Small intestine (tissue), 7 donors: ENCODE measurements at regions not wholly inside any gene's neighbourhood (a gene's known extent, or its start where the extent isn't known, plus 50 kb on each side); places are given as distances from the start of the nearest gene placed in this dataset.

Source experiments
- DNase-seq, 2 donors: peaks; one replicate each; pipeline versions ENCODE4 v3.0.0 to v3.0.0-alpha.2; 2013
- FAIRE-seq: peaks from 2 replicates; lab custom pipeline; 2012; peaks lifted over from hg19 to GRCh38; lab: Jason Lieb, UNC
- H3K27ac ChIP-seq, 3 donors: one replicate each; pipeline ENCODE4 v1.5.1; 2013; ENCODE audit warnings: low read length in 2 of 3, mild to moderate bottlenecking in 2 of 3, control low read depth in 1 of 3, inconsistent platforms in 1 of 3, low read depth in 1 of 3, moderate library complexity in 1 of 3
- H3K27me3 ChIP-seq, 3 donors: one replicate each; pipeline ENCODE4 v1.6.1; 2013; ENCODE audit warnings: low read length in 3 of 3, inconsistent platforms in 1 of 3; ENCODE audit not compliant: control insufficient read depth in 3 of 3, insufficient read depth in 3 of 3
- H3K36me3 ChIP-seq, 3 donors: one replicate each; pipeline ENCODE4 v1.6.1; 2013; ENCODE audit warnings: low read length in 3 of 3, inconsistent platforms in 1 of 3, low read depth in 1 of 3, mild to moderate bottlenecking in 1 of 3, moderate library complexity in 1 of 3; ENCODE audit not compliant: control insufficient read depth in 3 of 3, insufficient read depth in 2 of 3
- H3K4me1 ChIP-seq, 3 donors: one replicate each; pipeline ENCODE4 v1.6.1; 2013; ENCODE audit warnings: low read length in 2 of 3, inconsistent platforms in 1 of 3, low read depth in 1 of 3, mild to moderate bottlenecking in 1 of 3, moderate library complexity in 1 of 3; ENCODE audit not compliant: control insufficient read depth in 3 of 3, insufficient read depth in 2 of 3
- H3K4me3 ChIP-seq, 3 donors: one replicate each; pipeline ENCODE4 v1.5.1; 2013; ENCODE audit warnings: low read length in 3 of 3, control low read depth in 1 of 3, inconsistent platforms in 1 of 3, low read depth in 1 of 3, mild to moderate bottlenecking in 1 of 3, moderate library complexity in 1 of 3
- H3K9me3 ChIP-seq, 2 donors: one replicate each; pipeline ENCODE4 v1.6.1; 2013; ENCODE audit warnings: low read depth in 1 of 2, low read length in 1 of 2; ENCODE audit not compliant: control insufficient read depth in 2 of 2, insufficient read depth in 1 of 2
- WGBS, 3 donors: extraction: QIAGEN DNeasy Blood & Tissue Kit; methylation state at CpG; one replicate each; pipeline ENCODE4 v1.1.7; 2013; 5-methylcytosine and 5-hydroxymethylcytosine counted together
- donor health status: healthy with polysubstance abuse.
- donor health status: control.
- donor health status: control.
- donor health status: Bipolar disorder and iron deficiency.
- donor health status: healthy.

DNA sequence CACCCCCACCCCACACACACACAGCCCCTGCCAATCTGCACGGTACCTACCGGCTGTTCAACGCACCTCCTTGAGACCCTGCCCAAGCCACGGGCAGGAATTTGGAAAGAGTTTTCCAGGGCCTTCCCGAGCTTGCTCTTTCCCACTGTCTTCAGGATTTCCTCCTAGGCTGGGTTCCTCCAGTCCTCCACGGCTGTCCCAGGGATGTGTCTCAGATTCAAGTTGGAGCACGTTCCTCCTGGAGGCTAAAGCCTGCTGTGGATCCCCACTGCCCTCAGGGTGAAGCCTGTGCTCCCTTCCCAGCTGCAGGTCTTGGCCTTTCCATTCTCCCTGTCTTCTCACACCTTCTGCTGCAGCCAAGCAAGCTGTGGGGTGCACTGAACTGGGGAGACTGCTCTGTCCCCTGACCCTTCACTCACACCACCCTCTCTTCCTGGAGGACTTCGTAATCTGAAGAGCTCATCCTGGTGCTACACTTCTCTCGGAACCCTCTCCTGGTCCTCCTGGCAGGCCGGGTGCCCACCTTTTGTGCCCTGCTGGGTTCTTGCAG is 54.9 kb upstream of the HS6ST1 start:
- H3K27ac ChIP-seq: no peak overlapping the region
- DNase-seq (no peak), FAIRE-seq (no peak)
- H3K36me3 ChIP-seq: no peaks in the 10 kb centered on the region
- H3K27me3 ChIP-seq: no peaks in the 10 kb centered on the region
- WGBS, 3 donors: 82 to 87% (median 86%) methylated on average over 9 to 10 of the region's 10 CpGs
- H3K9me3 ChIP-seq: no peaks in the 10 kb centered on the region
- no peak overlapping the region for H3K4me3 ChIP-seq
- peaks cover 0 to 15% (median 2%) of the 10 kb centered on the region in 3 donors for H3K4me1 ChIP-seq

DNA sequence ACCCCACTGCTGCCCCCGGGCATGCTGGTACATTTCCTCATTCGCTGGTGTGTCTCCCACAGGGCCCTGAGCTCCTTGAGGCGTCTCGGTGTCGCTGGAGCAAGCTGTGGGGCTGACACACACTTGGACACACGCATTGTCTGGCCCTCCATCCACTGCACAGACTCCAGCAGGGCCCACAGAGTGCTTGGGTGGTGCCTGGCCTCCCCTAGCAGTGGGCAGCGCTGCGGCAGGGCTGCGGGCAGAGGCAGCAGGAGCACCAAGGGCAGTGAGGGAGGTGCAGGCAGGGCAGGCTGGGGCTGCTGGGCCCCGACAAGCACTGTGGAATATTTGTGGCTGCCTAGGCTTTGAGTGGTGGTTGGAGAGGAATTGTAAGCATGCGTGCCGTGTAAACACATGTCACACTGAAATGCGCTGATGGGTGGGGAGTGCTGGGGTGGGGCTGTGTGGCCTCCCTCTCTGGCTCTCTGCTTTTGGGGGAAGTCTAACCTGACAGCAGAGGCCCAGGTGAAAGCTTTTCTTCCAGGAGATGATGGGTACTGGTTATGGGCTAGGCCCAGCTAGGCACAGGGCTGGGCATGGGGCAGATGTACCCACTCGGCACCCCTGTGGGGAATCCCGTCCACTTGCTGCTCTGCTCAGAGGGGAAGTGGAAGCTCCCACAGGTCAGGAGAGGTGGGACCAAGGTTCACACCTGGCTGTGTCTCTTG is 55.5 kb upstream of the HS6ST1 start:
- FAIRE-seq (no peak), DNase-seq (no peak)
- Histone ChIP-seq H3K36me3 (no peaks in the 10 kb centered on the region), H3K4me3 (no peak overlapping the region), H3K9me3 (no peaks in the 10 kb centered on the region), H3K27me3 (no peaks in the 10 kb centered on the region), H3K27ac (peak overlapping the region in 1 of 3 donors; percentile 36), H3K4me1 (peaks cover 0 to 21% (median 2%) of the 10 kb centered on the region in 3 donors)
- WGBS, 3 donors: 77 to 94% (median 86%) methylated on average over 15 of the region's 15 CpGs

DNA sequence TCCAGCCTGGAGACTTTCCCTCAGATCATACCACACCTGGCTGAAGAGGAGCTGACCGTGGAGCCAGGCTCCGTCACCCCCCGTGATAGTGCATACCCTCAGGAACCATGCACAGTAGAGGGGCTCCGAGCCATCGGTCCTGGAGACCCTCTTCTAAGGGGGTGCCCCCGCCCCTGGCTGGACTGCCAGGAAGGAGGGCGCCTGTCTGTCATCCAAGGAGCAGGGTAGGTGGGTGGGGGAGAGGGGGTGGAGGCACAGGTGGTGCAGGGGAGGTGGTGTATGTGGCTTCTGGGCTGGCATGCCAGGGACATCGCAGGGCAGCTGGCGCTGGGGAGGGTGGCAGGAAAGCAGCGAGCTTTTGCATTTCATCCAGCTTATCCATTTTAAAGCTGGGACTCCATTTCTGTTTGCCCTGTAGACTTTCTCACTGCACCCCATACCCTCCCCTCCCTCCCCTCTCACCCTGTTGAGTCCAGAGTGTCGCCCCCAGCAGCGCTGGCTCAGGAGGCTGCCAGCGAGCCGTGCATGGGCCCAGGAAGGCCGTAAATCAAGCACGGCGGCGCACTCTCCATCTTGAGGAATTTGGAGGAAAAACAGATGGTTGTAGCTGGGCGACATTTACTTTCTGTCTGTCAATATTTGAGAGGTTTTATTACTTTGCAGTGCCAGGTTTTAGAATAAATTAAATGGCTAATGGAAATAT is 56.2 kb upstream of the HS6ST1 start:
- no peaks in the 10 kb centered on the region for H3K27me3 ChIP-seq
- no peaks in the 10 kb centered on the region for H3K9me3 ChIP-seq
- 70 to 79% (median 71%) methylated on average over 19 of the region's 19 CpGs for WGBS, 3 donors
- no peak overlapping the region for H3K4me3 ChIP-seq
- no peak for DNase-seq
- no peak for FAIRE-seq
- H3K27ac ChIP-seq: peak overlapping the region in 1 of 3 donors; percentile 36
- H3K36me3 ChIP-seq: no peaks in the 10 kb centered on the region
- peaks cover 0 to 28% (median 2%) of the 10 kb centered on the region in 3 donors for H3K4me1 ChIP-seq

DNA sequence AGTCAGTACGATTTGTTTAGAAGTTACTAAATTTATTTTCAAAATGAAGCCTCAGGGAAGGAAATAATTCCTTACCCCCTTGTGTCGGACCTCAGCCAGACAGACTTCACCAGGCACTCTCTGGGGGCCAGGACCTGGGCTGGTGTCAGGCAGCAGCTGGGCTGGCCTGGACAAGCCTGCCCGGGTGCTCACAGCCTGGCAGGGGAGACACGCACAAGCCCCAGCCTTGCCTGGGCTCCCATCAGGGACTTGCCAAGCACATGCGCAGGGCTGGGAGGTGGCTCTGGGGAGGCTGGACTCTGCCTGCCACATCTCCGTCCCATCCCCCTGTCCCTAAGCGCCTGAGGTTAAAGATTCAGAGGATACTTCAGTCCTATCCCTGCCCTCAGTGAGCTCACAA is 56.8 kb upstream of the HS6ST1 start:
- Histone ChIP-seq H3K9me3 (no peaks in the 10 kb centered on the region), H3K4me3 (no peak overlapping the region), H3K27me3 (no peaks in the 10 kb centered on the region), H3K27ac (peak overlapping the region in 1 of 3 donors; percentile 55), H3K4me1 (peaks cover 0 to 32% (median 2%) of the 10 kb centered on the region in 3 donors), H3K36me3 (no peaks in the 10 kb centered on the region)
- 71 to 87% (median 82%) methylated on average over 7 of the region's 7 CpGs for WGBS, 3 donors
- FAIRE-seq: no peak
- DNase-seq: no peak

DNA sequence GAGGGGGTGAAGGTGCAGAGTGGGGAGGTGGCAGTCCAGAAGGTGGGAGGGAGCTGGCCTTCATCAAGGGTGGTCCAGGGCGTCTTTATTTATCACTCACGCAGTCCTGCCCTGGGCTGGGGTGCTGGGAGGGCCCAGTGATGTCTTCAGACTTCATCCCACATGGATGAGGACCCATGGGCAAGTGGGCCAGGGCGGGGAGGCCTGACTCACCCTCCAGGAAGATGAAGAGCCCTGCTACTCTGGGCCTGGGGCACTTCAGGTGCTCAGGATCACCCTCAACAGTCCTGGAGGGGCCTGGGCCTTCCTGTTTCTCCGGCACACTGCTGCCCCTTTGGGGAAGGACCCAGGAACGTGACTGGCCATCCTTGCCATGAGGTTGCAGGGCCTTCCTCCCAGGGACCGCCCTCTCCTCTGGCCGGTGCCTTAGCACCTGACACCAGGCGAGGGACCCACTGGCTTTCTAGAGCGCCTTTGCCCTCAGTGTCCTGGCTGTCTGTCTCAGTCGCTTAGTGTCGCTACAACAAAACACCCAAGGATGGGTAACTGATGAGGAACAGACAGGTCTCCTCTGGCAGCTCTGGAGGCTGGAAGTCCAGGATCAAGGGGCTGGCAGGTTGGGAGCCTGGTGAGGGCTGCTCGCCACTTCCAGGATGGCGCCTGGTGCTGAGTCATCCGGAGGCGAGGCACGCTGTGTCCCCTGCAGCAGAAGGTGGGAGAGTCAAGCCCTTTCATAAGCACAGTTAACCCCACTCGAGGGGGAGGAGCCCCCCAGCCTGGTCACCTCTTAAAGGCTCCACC is 57.8 kb upstream of the HS6ST1 start:
- DNase-seq (no peak), FAIRE-seq (no peak)

DNA sequence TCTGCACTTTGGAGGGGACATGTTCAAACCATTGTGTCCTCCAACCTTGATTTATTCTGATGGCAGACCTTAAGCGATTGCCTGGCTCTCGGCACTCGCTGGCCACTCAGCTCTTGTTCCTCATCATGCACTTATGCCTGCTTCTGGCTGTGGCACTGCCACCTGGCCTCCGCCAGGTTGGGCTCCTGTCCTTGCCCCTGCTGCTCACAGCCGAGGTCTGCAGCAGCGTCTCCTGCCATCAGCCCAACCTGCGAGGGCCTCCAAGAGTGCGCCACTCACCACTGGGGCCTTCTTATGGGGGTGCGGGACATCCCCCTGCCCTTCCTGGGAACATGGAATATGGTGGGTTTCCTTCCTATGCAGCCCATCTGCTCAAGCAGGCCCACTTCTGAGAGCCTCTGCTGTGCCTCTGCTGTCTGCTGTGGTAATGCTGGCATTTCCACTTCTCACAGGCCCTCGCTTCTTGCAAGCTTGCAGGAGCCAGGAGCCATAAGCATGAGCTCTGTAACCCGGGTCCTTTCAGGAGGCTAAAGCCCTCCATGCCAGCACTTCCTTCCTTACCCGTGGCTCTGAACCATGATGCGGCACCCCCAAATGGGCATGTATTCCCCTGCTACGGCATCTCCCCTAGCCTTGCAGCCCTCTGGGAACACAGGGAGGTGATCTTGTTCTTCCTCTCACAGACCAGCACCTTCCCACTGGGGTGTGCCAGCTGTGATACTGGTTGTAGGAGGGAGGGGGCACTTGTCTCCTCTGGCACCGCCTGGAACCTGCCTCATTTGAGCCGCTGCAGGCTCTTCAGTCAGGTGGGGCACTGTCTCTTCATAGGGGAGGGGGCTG is 58.6 kb upstream of the HS6ST1 start:
- peak overlapping the region in 1 of 3 donors; percentile 10 for H3K27ac ChIP-seq
- no peaks in the 10 kb centered on the region for H3K27me3 ChIP-seq
- WGBS, 3 donors: 82 to 88% (median 82%) methylated on average over 16 of the region's 16 CpGs
- no peaks in the 10 kb centered on the region for H3K36me3 ChIP-seq
- H3K4me1 ChIP-seq: peaks cover 0 to 40% (median 2%) of the 10 kb centered on the region in 3 donors
- H3K9me3 ChIP-seq: no peaks in the 10 kb centered on the region
- H3K4me3 ChIP-seq: no peak overlapping the region
- FAIRE-seq: no peak
- DNase-seq: no peak

More for the DNA sequence above, 57.8 kb upstream of the HS6ST1 start:
- no peaks in the 10 kb centered on the region for H3K27me3 ChIP-seq
- H3K9me3 ChIP-seq: no peaks in the 10 kb centered on the region
- H3K27ac ChIP-seq: no peak overlapping the region
- no peaks in the 10 kb centered on the region for H3K36me3 ChIP-seq
- H3K4me3 ChIP-seq: no peak overlapping the region
- H3K4me1 ChIP-seq: peaks cover 0 to 37% (median 2%) of the 10 kb centered on the region in 3 donors
- WGBS, 3 donors: 80 to 83% (median 81%) methylated on average over 17 of the region's 17 CpGs

DNA sequence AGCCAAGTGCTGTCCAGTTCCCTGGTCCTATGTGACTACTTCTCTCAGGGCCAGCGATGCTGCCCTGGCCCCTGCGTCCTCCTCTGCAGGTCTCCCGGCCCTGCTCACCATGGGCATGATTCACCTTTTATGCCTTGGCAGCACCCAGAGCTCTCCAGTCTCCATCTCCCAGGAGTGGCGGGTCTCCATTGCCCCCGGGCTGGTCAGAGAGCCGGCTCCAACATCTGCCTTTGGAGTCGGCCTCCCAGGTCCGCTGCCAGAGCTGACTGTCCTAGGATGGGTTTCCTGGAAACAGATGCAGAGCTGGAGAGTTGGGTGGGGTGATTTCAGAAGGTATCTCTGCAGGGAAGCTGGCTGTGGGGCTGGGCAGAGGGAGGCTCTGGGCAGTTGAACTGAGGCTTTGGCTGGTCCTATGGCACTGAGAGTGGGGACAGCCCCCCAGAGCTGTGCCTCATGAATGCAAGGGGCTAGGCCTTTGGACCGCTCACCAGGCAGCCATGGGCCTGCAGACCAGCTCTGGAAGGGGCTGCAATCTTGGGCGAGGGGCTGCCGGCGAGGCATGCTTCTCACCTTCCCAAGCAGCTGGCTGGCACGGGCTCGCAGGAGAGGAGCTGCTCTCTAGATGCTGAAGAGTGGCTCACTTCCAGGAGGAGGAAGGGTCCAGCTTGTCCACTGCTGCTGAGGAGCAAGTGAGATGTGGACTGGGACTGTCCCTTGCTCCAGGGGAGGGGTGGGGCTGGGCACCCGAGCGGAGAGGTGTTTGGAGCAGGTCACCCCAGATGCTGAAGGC is 59.8 kb upstream of the HS6ST1 start:
- H3K27ac ChIP-seq: peak overlapping the region in 2 of 3 donors; percentile 24 to 35
- no peak overlapping the region for H3K4me3 ChIP-seq
- H3K9me3 ChIP-seq: no peaks in the 10 kb centered on the region
- H3K4me1 ChIP-seq: peaks cover 0 to 40% (median 2%) of the 10 kb centered on the region in 3 donors
- no peaks in the 10 kb centered on the region for H3K36me3 ChIP-seq
- 79 to 83% (median 79%) methylated on average over 16 of the region's 16 CpGs for WGBS, 3 donors
- FAIRE-seq (no peak), DNase-seq (no peak)
- no peaks in the 10 kb centered on the region for H3K27me3 ChIP-seq
